Tibial nerve (tissue), 3 donors: ENCODE measurements at regions not wholly inside any gene's neighbourhood (a gene's known extent, or its start where the extent isn't known, plus 50 kb on each side); places are given as distances from the start of the nearest gene placed in this dataset.

Source experiments
- CTCF ChIP-seq, 5 experiments: fragments of 200-600 bp in 3 of 5; fragments of 450-650 bp in 2 of 5; sonication (generic) in 3 of 5; IDR thresholded peaks; one replicate each; pipeline ENCODE4 v1.5.1; 2016 to 2019; ENCODE audit warnings: antibody characterized with exemption in 5 of 5, mild to moderate bottlenecking in 3 of 5, moderate library complexity in 2 of 5
- POLR2A ChIP-seq, 2 donors: fragments of 450-650 bp; IDR thresholded peaks; one replicate each; pipeline ENCODE4 v1.6.1; 2017; ENCODE audit warnings: antibody characterized with exemption in 2 of 2, mild to moderate bottlenecking in 2 of 2, moderate library complexity in 2 of 2

GRCh38 chr1:97004743-97005142 is 283.2 kb downstream of the PTBP2 start:
- no peak for TF ChIP-seq POLR2A (IDR thresholded peaks at IDR 0.05)
- no peak for TF ChIP-seq CTCF (IDR thresholded peaks at IDR 0.05)
